CD14-positive monocyte (primary cell): ENCODE measurements at regions not wholly inside any gene's neighbourhood (a gene's known extent, or its start where the extent isn't known, plus 50 kb on each side); places are given as distances from the start of the nearest gene placed in this dataset.

Source experiments
- DNase-seq, 3 donors: peaks; one replicate each; pipeline ENCODE4 v3.0.0-alpha.2; 2011 to 2022
- H2AFZ ChIP-seq: 2 replicates; pipeline ENCODE4 v1.6.0; 2012; ENCODE audit warnings: mild to moderate bottlenecking, low read depth, low read length, inconsistent platforms; ENCODE audit not compliant: insufficient read depth, poor library complexity, severe bottlenecking
- H3K27ac ChIP-seq, 2 donors: 1 replicate in 1 of 2; 2 replicates in 1 of 2; pipeline ENCODE4 v1.5.1; 2012 to 2013; ENCODE audit warnings: low read length in 2 of 2, control low read depth in 1 of 2, inconsistent platforms in 1 of 2, low read depth in 1 of 2, mild to moderate bottlenecking in 1 of 2
- H3K27me3 ChIP-seq, 2 donors: one replicate each; pipeline versions ENCODE4 v1.6.0 to v1.6.1; 2011 to 2013; ENCODE audit warnings: low read length in 2 of 2; ENCODE audit not compliant: control insufficient read depth in 2 of 2, insufficient read depth in 2 of 2
- H3K36me3 ChIP-seq, 2 donors: replicated peaks in 1 of 2; 1 replicate in 1 of 2; 2 replicates in 1 of 2; pipeline versions ENCODE4 v1.5.1 to v1.6.1; 2012 to 2013; ENCODE audit warnings: low read length in 2 of 2, control low read depth in 1 of 2, inconsistent platforms in 1 of 2, mild to moderate bottlenecking in 1 of 2; ENCODE audit not compliant: insufficient read depth in 2 of 2, control insufficient read depth in 1 of 2
- H3K4me1 ChIP-seq, 2 donors: 1 replicate in 1 of 2; 2 replicates in 1 of 2; pipeline versions ENCODE4 v1.5.1 to v1.6.1; 2012 to 2013; ENCODE audit warnings: low read length in 2 of 2, control low read depth in 1 of 2, inconsistent platforms in 1 of 2, mild to moderate bottlenecking in 1 of 2, moderate library complexity in 1 of 2; ENCODE audit not compliant: insufficient read depth in 2 of 2, control insufficient read depth in 1 of 2
- H3K4me2 ChIP-seq: replicated peaks from 2 replicates; pipeline ENCODE3; 2012; ENCODE audit warnings: low read length, moderate library complexity, mild to moderate bottlenecking; ENCODE audit not compliant: poor library complexity, severe bottlenecking; ENCODE audit errors: extremely low read depth
- H3K4me3 ChIP-seq, 3 experiments: fragments of 200-600 bp in 1 of 3; sonication (generic) in 1 of 3; replicated peaks in 1 of 3; 1 replicate in 2 of 3; 2 replicates in 1 of 3; pipeline ENCODE4 v1.5.1; 2011 to 2013; ENCODE audit warnings: low read length in 3 of 3, mild to moderate bottlenecking in 3 of 3, control low read depth in 2 of 3, low read depth in 2 of 3, inconsistent platforms in 1 of 3, moderate library complexity in 1 of 3
- H3K79me2 ChIP-seq: 2 replicates; pipeline ENCODE4 v1.6.0; 2012; ENCODE audit warnings: mild to moderate bottlenecking, control low read depth, inconsistent platforms, low read length, moderate library complexity; ENCODE audit not compliant: insufficient read depth
- H3K9ac ChIP-seq: 2 replicates; pipeline ENCODE4 v1.6.0; 2017; ENCODE audit warnings: low read length, mild to moderate bottlenecking; ENCODE audit not compliant: insufficient read depth, poor library complexity, severe bottlenecking
- H3K9me3 ChIP-seq, 2 donors: replicated peaks in 1 of 2; 1 replicate in 1 of 2; 2 replicates in 1 of 2; pipeline versions ENCODE4 v1.5.1 to v1.6.1; 2012 to 2013; ENCODE audit warnings: low read length in 2 of 2, control low read depth in 1 of 2; ENCODE audit not compliant: control insufficient read depth in 1 of 2, insufficient read depth in 1 of 2
- H4K20me1 ChIP-seq: 2 replicates; pipeline ENCODE4 v1.6.0; 2012; ENCODE audit warnings: mild to moderate bottlenecking, low read length, control low read depth, moderate library complexity; ENCODE audit not compliant: insufficient read depth
- H3K27ac Mint-ChIP-seq, 7 donors: one replicate each; pipeline ENCODE4 v1.8.0; 2020; ENCODE audit warnings: mild to moderate bottlenecking in 7 of 7, mixed read lengths in 7 of 7, moderate library complexity in 6 of 7, inconsistent platforms in 2 of 7
- H3K27me3 Mint-ChIP-seq, 3 donors: one replicate each; pipeline ENCODE4 v1.8.0; 2021 to 2022; ENCODE audit warnings: low read depth in 3 of 3, mild to moderate bottlenecking in 3 of 3, mixed read lengths in 3 of 3, moderate library complexity in 3 of 3, inconsistent platforms in 1 of 3
- H3K36me3 Mint-ChIP-seq, 2 donors: one replicate each; pipeline ENCODE4 v1.8.0; 2020; ENCODE audit warnings: mixed read lengths in 2 of 2, inconsistent platforms in 1 of 2, mild to moderate bottlenecking in 1 of 2
- H3K4me1 Mint-ChIP-seq: one replicate; pipeline ENCODE4 v1.8.0; 2020; ENCODE audit warnings: mild to moderate bottlenecking, mixed read lengths
- H3K4me3 Mint-ChIP-seq, 2 donors: one replicate each; pipeline ENCODE4 v1.8.0; 2020; ENCODE audit warnings: mild to moderate bottlenecking in 2 of 2, mixed read lengths in 2 of 2, moderate library complexity in 1 of 2
- H3K9me3 Mint-ChIP-seq, 7 donors: one replicate each; pipeline ENCODE4 v1.8.0; 2020 to 2022; ENCODE audit warnings: mixed read lengths in 7 of 7, mild to moderate bottlenecking in 6 of 7, moderate library complexity in 6 of 7, inconsistent platforms in 2 of 7
- WGBS: methylation state at CpG from one replicate; pipeline ENCODE4 v1.1.5; 2013; ENCODE audit warnings: missing lambda C conversion rate; ENCODE audit not compliant: insufficient coverage; 5-methylcytosine and 5-hydroxymethylcytosine counted together
- intact Hi-C, 2 donors: fragments of 100-400 bp; cut with micrococcal nuclease; formaldehyde crosslinking; loops; one replicate each; pipeline versions ENCODE4 v1.15.0 to v1.15.1; 2023
- TF ChIP-seq, protein P1 (sequence below): fragments of 200-600 bp; IDR thresholded peaks from one replicate; pipeline ENCODE4 v1.8.0; 2022; ENCODE audit warnings: antibody characterized with exemption, mild to moderate bottlenecking

DNA sequence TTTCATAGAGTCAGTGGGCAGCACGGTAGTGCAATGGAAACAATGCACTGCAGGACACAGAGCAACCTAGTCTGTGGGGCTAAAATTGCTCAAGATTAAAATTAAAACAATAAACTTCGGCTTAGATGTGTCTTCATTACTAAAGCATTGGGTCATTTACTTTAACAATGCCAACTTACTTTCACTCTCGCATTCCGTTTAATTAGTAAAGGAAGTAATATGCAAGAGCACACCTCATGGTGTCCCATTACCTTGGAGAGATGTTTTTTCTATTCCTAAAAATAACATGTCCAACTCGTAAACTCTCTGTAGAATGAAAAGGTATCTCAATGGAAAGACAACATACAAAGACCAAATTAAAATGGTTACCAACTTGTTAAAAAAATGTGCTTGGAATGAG is 738.4 kb downstream of the PCDH17 start:
- Mint-ChIP-seq H3K36me3 (no peaks in the 10 kb centered on the region), H3K27ac (no peak overlapping the region), H3K4me1 (no peaks in the 10 kb centered on the region), H3K9me3 (peaks cover 2 to 7% (median 4%) of the 10 kb centered on the region in 7 donors), H3K27me3 (peaks cover 0 to 1% (median 0%) of the 10 kb centered on the region in 3 donors), H3K4me3 (no peak overlapping the region)
- Histone ChIP-seq H3K79me2 (no peaks in the 10 kb centered on the region), H3K4me1 (no peaks in the 10 kb centered on the region), H4K20me1 (no peaks in the 10 kb centered on the region), H2AFZ (no peak overlapping the region), H3K9ac (no peak overlapping the region), H3K36me3 (no peaks in the 10 kb centered on the region), H3K9me3 (no peaks in the 10 kb centered on the region), H3K27ac (no peak overlapping the region), H3K27me3 (no peaks in the 10 kb centered on the region), H3K4me2 (no peak overlapping the region), H3K4me3 (no peak overlapping the region)
- WGBS = 80% methylated on average over 1 of the region's 5 CpGs
- TF ChIP-seq, protein P1, sequence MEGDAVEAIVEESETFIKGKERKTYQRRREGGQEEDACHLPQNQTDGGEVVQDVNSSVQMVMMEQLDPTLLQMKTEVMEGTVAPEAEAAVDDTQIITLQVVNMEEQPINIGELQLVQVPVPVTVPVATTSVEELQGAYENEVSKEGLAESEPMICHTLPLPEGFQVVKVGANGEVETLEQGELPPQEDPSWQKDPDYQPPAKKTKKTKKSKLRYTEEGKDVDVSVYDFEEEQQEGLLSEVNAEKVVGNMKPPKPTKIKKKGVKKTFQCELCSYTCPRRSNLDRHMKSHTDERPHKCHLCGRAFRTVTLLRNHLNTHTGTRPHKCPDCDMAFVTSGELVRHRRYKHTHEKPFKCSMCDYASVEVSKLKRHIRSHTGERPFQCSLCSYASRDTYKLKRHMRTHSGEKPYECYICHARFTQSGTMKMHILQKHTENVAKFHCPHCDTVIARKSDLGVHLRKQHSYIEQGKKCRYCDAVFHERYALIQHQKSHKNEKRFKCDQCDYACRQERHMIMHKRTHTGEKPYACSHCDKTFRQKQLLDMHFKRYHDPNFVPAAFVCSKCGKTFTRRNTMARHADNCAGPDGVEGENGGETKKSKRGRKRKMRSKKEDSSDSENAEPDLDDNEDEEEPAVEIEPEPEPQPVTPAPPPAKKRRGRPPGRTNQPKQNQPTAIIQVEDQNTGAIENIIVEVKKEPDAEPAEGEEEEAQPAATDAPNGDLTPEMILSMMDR = no peak
- intact Hi-C loops = no loop called here
- DNase-seq = no peak

- H3K4me1 Mint-ChIP-seq = no peaks in the 10 kb centered on the region
- no peak overlapping the region for H3K4me3 Mint-ChIP-seq
- Histone ChIP-seq H3K27ac (no peak overlapping the region), H3K9ac (no peak overlapping the region), H3K9me3 (no peaks in the 10 kb centered on the region), H3K4me2 (no peak overlapping the region), H3K4me3 (no peak overlapping the region), H3K27me3 (no peaks in the 10 kb centered on the region), H2AFZ (no peak overlapping the region), H3K4me1 (no peaks in the 10 kb centered on the region), H3K36me3 (no peaks in the 10 kb centered on the region), H4K20me1 (no peaks in the 10 kb centered on the region), H3K79me2 (no peaks in the 10 kb centered on the region)
- H3K9me3 Mint-ChIP-seq = peaks cover under 1 to 6% (median 2%) of the 10 kb centered on the region in 7 donors
- TF ChIP-seq, protein P1 = no peak
- DNase-seq = no peak
- intact Hi-C loops = no loop called here
- no peaks in the 10 kb centered on the region for H3K36me3 Mint-ChIP-seq
- no peaks in the 10 kb centered on the region for H3K27me3 Mint-ChIP-seq
- no CpG with 5 or more reads among the region's 1 CpG for WGBS
- H3K27ac Mint-ChIP-seq = no peak overlapping the region
These were observed 744.8 kb downstream of the PCDH17 start for GRCh38 chr13:58376349-58376748.
